GM18858 (cell line): ENCODE measurements at regions not wholly inside any gene's neighbourhood (a gene's known extent, or its start where the extent isn't known, plus 50 kb on each side); places are given as distances from the start of the nearest gene placed in this dataset.

Experiments used
- ATAC-seq: cut with Tn5 transposase; IDR thresholded peaks from one replicate; pipeline ENCODE4 v1.9.1; 2021; ENCODE audit not compliant: unreplicated experiment

DNA sequence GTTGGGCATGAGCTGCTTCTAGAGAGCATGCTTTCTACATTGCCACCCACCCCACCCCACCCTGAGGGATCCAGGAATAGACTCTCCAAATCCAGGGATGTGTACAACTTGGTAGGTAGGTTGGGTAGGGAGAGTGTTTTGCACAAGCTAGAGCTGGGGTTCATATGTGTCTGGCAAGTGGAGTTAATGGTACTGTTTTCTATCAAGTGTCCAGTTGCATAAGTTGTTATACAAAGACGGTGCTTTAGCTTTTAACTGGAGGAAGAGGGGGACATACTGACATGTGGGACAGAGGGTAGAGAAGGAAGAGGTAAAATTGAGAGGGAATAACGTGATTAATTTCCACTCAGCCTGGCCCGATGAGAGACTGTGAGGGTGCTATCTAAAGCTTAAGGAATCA lies 51.0 kb upstream of the TNC start:
- ATAC-seq, result no peak

DNA sequence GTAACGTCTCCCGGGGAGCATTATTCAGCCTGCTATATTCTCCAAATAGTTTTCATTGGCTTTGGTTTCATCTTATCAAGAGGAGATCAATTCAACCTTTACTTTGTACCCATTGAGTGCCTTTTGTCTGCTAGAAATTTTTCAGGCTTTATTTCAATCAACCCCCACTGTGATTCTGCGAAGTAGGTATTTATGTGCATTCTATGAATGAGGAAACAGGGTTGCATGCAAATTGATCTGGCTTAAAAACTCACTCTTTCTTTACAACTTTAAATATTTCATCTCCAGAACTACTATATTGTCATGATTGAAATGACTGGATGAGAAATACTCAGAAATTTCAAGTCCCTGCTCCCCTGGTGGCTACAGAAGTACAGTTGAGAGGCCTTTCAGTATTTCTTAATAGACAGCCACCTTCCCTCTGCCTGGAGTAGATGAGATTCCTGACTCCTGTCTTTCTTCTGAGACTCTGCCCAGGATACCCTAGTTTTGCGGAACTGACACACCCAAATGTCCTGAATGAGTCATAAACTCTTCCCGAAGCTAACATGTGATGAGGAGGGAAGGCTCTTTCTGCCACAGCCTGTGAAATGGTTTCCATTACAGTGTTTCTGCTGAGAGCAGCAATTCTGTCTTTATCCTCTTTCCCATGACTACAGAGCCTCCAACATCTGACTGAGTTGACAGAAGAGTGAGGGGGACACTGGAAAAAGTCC lies 52.6 kb upstream of the TNC start:
- ATAC-seq, result no peak

DNA sequence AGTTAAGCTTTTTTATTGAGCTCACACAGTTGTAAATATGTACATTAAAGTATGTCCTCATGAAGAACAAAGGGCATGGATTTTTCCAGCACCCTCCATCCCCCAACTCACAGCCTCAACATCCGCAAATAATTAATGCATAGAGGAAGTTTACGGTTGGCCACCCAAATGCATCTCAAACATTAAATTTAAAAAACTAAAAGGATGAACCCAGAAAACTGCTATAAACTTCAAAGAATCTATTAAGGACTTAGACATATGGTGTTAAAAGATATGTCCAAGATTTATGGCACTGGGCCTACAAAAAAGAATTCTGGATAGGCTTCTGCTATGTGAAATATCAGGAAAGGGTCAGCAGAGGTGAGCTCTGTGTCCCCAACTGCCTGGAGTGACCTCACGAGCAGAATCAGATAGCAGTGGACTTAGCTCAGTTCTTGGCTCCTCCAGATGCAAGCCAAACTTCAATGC lies 54.0 kb upstream of the TNC start:
- ATAC-seq, result no peak

- no peak for ATAC-seq
These were observed 64.3 kb upstream of the TNC start for GRCh38 chr9:115182264-115182663.

GRCh38 chr9:115183436-115183835 lies 65.5 kb upstream of the TNC start:
- ATAC-seq, result no peak

DNA sequence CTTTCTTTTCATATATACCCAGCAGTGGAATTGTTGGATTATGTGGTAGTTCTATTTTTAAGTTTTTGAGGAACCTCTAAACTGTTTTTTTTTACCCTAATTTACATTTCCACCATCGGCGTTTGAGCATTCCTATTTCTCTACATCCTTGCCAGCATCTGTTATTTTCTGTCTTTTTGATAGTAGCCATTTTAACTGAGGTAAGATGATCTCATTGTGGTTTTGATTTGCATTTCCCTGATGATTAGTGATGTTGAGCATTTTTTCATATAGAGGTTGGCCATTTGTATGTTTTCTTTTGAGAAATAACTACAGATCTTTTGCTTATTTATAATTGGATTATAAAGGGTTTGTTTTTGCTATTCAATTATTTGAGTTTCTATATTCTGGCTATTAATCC lies 71.7 kb upstream of the TNC start:
- ATAC-seq, result no peak

- peak; percentile 49 for ATAC-seq
These were observed 73.7 kb upstream of the TNC start for GRCh38 chr9:115191667-115192066.

DNA sequence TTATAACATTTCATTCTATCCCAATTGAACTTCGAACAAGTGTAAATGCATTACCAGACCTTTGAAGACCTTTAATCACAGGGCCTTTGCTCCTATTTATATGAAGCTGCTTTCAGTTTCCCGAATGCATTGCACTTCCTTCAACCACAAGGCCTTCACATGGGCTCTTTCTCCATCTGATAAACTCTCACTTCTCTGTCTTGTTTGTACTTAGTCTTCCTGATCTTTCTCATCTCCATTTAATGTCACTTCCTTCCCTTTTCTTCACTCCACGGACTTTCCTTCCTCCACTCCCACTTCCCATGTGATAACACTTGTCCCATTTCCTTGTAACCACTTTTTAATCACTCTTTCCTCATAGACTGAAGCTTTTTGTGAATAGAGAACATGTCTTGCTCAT lies 74.3 kb upstream of the TNC start:
- ATAC-seq, result no peak

DNA sequence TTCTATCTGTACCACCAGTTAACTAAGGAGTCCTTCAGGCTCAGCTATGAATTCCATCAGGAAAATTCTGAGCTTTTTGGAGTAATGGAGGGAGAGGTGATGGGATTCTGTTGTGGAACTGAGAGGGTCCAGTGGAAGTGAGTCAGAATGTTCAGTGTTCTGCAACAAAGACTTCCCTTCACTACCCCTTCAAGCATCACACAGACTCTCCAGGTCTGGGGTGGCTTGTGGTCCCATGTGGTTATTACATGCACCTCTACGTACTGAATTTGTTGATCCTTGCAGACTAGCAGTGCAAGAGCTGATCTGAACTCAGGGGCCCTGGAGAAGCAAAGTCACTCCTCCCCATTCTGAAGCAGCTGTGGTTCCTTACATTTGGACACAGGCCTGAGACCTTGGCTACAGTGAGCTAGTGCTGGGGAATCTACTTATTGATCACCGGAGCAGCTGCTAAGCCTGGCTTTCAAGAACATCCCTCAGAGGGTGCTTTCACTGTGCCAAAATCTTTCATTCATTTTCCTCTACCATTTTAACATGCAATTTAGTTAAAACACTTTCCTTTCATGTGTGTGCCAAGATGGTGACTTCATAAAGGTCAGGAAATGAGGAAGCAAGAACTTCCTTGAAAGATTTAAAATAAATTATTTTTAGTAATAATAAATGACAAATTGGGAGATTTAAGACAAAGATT lies 75.0 kb upstream of the TNC start:
- ATAC-seq, result peak; percentile 50

DNA sequence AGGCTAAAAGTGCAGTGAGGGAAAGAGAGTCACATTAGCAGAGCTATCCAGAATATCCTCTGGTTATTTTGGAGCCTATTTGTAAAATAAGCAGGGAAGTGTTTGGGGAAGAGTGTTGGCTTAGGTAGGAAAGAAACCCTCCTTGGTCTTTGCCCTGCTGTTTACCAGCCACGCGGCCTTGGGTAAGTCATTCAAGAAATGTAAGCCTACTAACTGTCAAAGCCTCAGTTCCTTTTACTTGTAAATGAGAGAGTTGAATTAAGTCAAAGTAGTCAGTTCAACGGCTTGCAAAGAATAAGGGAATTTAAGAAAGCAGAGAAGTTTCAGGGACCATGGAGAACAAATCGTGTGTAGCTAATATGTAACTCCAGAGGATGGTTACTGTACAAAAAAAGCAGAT lies 75.8 kb upstream of the TNC start:
- ATAC-seq, result no peak

DNA sequence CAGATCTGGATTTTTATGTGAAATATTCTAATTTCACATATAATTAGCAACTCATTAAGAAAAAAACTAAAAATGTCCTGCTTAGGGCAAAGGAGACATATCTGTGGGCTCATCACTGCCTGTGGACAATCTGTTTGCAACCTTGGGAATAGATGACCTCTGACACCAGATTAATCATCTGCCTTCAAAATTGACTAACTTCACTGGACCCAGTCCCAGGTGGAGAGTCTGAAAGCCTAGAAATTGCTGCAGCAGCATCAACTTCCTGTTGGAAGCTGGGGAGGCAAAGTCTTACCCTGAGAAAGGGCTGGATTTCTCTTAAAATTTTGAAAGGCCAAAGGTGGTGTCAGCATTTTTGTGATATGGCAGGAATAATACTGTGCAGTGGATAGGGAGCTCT lies 76.3 kb upstream of the TNC start:
- ATAC-seq, result no peak

DNA sequence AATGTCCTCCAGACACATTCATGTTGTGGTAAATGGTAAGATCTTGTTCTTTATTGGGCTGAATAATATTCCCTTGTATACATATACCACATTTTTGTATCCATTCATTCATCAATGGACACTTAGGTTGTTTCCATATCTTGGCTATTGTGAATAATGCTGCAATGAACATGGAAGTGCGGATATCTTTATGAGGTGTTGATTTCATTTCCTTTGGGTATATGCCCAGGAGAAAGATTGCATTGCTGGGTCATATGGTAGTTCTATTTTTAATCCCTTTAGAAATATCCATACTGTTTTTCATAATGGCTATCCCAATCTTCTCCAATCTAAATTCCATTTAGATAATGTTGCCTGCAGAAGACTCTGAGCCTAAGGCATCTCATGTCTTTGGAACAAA lies 78.0 kb upstream of the TNC start:
- ATAC-seq, result no peak

DNA sequence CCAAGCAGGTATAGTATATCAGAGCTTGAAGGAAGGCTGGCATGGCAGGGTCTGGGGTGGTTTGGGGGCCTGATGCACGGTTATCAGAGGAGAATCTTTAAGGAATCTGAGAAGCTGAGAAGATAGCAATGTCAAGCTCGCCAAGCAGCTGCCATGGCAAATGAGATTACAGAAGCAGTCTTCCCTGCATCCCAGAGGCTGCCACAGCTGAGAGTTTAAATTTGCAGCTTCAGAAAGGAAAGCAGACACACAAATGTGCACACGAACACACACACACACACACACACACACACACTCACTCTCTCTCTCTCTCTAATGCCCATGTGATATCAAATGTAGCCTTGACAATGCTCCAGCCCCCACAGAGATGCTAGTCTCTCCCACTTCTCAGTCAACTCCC lies 79.0 kb upstream of the TNC start:
- ATAC-seq, result no peak

DNA sequence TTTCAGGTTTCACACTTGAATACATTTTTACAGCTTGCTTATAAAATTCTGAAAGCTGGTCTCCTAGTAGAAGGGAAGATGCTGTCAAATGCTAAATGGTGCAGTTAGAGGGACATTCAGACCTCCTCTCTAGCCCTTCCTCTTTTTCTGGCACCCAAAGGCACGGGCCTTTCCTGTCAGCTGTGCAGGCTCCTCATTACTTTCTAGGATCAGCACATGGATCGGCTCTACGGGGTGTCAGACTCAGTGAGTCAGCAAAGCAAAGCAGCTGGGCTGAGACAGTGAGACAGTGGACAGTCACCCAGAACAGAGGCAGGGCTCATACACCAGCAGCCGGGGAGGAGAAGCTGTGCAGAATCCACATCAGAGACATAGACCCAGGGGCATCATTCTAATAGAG lies 80.0 kb upstream of the TNC start:
- ATAC-seq, result no peak

- no peak for ATAC-seq
These were observed 83.0 kb upstream of the TNC start for GRCh38 chr9:115200711-115201505.

GRCh38 chr9:115202181-115202580 lies 84.2 kb upstream of the TNC start:
- ATAC-seq, result no peak

DNA sequence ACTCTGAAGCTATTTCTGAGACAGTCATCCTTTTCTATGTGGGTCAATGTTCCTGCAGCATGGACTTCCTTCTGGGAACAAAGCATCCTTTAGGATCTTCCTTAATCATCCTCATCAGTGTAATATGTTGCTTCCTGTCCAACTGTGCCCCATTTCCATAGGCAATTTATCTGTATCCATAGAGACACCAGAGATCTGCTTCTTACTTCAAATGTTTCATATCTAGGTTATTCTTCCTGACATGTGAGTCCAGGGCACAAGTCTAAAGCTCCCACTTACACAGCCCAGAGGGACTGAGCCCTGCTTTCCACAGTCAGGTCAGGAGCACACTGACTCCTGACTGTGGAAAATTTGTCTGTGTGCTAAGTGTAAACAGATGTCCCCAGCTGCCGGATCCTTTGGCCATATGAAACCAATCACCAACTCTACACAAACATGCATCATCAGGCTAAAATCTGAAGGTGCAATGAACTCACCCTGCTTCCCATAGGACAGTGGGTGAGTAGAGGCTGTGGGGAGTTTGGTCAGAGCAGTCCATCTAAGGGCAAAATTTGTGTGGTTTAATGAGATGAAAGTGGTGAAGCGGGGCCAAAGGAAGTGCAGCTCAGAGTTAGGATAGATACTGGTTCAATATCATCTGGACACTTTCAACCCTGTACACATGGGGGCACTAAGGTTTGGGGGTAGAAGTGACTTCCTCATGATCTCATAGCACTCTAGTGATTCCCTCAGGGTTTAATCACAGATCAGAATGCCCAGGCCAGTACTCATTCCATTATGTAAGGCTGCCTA lies 85.2 kb upstream of the TNC start:
- ATAC-seq, result no peak

DNA sequence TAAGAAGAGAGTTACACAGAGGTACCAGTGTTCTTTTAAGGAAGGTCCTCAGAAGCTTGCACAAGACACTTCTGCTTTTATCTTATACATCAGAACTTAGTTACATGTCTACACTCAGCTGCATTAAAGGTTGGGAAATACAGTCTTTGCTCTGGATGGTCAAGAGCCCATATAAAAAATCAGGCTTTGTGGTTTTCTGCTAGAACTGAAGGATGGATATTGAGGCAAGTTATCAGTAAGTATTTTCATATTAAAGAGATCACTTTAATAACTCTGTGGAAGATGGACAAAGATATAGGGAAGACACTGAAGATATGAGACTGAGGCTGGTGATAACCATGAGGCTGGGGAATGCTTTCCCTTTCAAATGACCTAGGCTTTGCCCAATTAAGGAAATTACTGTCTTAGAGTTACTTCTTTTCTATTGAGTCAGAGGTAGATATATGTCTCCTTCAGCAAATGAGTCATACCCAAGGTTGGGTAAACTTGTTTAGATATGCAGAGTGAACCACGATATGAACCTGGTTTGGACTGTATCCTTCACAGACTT lies 87.0 kb upstream of the TNC start:
- ATAC-seq, result peak; percentile 43

DNA sequence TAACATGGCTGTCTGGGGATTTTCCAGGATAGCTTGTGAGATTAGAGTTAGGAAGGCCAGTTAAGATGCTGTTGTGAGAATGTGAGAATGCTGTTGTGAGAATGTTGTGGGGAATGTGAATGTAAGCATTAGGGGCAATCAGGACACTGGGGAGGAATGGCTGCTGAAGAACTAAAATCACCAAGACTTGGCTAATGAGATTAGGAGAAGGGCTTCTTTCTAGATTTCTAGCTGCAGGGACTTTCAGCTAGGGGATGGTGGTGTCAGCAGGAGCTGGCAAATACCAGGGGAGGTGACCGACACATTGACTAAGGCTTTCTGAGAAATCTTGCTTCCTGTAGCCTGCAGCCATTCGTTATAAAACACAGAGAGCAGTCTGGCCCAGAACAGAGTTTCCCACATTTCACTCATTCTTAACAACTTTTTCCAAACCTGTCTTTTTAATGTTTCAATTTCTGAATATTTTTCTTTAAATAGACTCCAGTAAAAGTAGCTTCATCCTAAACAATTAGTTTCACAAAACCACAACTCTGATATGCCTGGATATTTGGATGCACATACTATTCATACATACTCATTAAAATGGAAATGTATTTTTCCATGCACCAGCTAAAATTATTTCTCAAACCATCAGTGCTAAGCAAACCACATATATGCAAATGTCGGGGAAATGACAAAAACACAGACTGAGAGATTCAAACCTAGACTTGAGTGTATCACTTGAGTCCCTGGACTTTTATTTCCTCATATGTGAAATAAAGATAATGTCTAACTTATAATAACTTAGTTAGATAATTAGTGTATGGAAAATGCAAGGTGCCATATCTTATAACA lies 89.3 kb upstream of the TNC start:
- peak; percentile 25 for ATAC-seq

- ATAC-seq, result no peak
These were observed 90.5 kb upstream of the TNC start for GRCh38 chr9:115208501-115208900.
